RWPE2 (cell line): ENCODE measurements at regions not wholly inside any gene's neighbourhood (a gene's known extent, or its start where the extent isn't known, plus 50 kb on each side); places are given as distances from the start of the nearest gene placed in this dataset.

ENCODE experiments used
- ATAC-seq: fragments of 200-7000 bp; cut with Tn5 transposase; 3 replicates; pipeline ENCODE4 v1.9.1; 2021; ENCODE audit warnings: low read depth
- DNase-seq: peaks from one replicate; pipeline ENCODE4 v3.0.0-alpha.2; 2020; ENCODE audit warnings: low spot score
- H3K27ac ChIP-seq: fragments of 450-650 bp; 2 replicates; pipeline ENCODE4 v1.5.1; 2017; ENCODE audit warnings: mild to moderate bottlenecking; ENCODE audit not compliant: poor library complexity, severe bottlenecking
- H3K27me3 ChIP-seq: fragments of 250-450 bp; sonication (Bioruptor Pico); 2 replicates; pipeline ENCODE4 v1.5.1; 2021; ENCODE audit warnings: mild to moderate bottlenecking, moderate library complexity; ENCODE audit not compliant: insufficient read depth, poor library complexity, severe bottlenecking
- H3K36me3 ChIP-seq: fragments of 250-450 bp; sonication (Bioruptor Pico); 2 replicates; pipeline ENCODE4 v1.5.1; 2020; ENCODE audit warnings: low read depth, mild to moderate bottlenecking, moderate library complexity
- H3K4me1 ChIP-seq: fragments of 250-450 bp; sonication (Bioruptor Pico); 2 replicates; pipeline ENCODE4 v1.5.1; 2021; ENCODE audit warnings: mild to moderate bottlenecking, moderate library complexity; ENCODE audit not compliant: insufficient read depth, poor library complexity, severe bottlenecking
- H3K4me3 ChIP-seq: fragments of 250-450 bp; sonication (Bioruptor Pico); 2 replicates; pipeline ENCODE4 v1.5.1; 2021; ENCODE audit warnings: mild to moderate bottlenecking, moderate library complexity; ENCODE audit not compliant: severe bottlenecking
- H3K9me3 ChIP-seq: fragments of 250-450 bp; sonication (Bioruptor Pico); 2 replicates; pipeline ENCODE4 v1.5.1; 2021; ENCODE audit warnings: mild to moderate bottlenecking, moderate library complexity; ENCODE audit not compliant: severe bottlenecking
- TF ChIP-seq, protein P1 (sequence below): fragments of 450-650 bp; IDR thresholded peaks from one replicate; pipeline ENCODE4 v1.5.1; 2017; ENCODE audit warnings: mild to moderate bottlenecking, moderate library complexity; ENCODE audit not compliant: poor library complexity, severe bottlenecking

DNA sequence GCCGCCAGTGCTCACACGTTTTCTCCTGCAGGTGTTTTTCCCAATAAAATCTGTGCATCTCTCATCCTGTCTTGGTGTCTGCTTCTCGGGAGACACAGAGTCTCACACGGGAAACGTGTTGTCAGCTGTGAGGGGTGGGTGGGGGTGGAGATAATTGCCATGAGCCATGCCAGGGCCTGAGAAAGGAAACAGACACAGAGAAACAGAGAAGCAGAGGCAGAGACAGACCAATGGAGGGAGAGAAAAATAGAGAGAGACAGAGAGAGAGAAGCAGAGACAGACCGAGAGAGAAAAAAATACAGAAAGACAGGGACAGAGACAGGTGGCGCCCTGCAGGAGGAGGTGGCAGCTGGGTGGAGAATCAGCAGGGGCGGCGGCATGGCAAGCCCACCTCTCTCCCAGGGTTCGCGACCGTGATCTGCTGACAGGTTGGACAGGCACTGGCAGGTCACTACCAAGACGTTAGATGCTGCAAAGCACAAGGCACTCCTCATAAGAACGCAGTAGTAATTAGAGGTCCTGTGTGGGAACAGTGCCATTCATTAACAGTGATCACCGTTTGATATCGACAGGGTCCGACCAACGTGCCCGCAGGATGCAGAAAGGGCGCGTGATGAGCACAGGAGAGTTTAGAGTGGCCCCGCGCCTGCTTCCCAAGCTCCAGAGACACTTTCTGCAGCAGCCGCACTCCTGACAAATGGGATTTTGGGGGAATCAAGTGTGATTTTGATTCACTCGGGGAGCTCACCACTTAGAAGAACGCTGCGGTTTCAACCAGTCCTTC, 70.5 kb upstream of the INSIG1 start:
- Histone ChIP-seq H3K36me3 (no peaks in the 10 kb centered on the region), H3K4me3 (no peak overlapping the region), H3K9me3 (no peaks in the 10 kb centered on the region), H3K27me3 (no peaks in the 10 kb centered on the region), H3K4me1 (peaks cover 27% of the 10 kb centered on the region), H3K27ac (no peak overlapping the region)
- DNase-seq, result no peak
- TF ChIP-seq, protein P1, sequence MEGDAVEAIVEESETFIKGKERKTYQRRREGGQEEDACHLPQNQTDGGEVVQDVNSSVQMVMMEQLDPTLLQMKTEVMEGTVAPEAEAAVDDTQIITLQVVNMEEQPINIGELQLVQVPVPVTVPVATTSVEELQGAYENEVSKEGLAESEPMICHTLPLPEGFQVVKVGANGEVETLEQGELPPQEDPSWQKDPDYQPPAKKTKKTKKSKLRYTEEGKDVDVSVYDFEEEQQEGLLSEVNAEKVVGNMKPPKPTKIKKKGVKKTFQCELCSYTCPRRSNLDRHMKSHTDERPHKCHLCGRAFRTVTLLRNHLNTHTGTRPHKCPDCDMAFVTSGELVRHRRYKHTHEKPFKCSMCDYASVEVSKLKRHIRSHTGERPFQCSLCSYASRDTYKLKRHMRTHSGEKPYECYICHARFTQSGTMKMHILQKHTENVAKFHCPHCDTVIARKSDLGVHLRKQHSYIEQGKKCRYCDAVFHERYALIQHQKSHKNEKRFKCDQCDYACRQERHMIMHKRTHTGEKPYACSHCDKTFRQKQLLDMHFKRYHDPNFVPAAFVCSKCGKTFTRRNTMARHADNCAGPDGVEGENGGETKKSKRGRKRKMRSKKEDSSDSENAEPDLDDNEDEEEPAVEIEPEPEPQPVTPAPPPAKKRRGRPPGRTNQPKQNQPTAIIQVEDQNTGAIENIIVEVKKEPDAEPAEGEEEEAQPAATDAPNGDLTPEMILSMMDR, result no peak
- no peak for ATAC-seq

DNA sequence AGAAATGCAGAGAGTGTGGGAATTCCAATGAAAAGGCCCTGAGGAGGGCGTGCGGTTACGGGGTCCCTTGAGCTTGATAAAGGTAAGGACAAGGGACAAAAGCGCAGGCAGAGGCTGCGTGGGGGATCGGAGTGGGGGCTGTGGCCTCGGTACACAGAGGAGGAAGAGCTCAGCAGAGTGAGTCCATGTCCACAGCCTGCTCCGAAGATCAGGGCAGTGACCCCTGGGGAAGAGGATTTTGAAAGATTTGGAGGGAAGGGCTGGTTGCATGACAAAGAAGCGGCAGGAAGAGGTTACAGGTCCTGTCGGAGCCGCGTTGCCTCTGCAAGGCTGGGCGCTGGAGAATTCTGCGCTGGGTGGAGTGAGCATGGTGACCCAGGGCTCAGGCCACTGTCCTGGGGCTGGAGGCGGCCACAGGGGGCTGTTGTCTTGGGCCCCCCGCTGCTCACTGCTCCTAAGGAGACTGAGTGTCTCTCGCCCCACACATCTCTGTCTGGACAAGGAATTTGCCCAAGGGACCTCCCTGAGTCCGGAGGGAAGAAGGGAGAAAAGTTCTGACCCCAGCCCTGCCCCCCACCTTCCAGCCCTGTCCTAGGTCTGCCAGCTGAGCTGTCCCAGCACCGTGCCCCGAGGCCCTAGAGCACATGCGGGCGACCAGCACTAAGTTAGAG, 69.8 kb upstream of the INSIG1 start:
- Histone ChIP-seq H3K36me3 (no peaks in the 10 kb centered on the region), H3K9me3 (no peaks in the 10 kb centered on the region), H3K4me3 (no peak overlapping the region), H3K27ac (no peak overlapping the region), H3K4me1 (peaks cover 27% of the 10 kb centered on the region), H3K27me3 (no peaks in the 10 kb centered on the region)
- ATAC-seq (no peak), DNase-seq (no peak)
- TF ChIP-seq, protein P1, result no peak

DNA sequence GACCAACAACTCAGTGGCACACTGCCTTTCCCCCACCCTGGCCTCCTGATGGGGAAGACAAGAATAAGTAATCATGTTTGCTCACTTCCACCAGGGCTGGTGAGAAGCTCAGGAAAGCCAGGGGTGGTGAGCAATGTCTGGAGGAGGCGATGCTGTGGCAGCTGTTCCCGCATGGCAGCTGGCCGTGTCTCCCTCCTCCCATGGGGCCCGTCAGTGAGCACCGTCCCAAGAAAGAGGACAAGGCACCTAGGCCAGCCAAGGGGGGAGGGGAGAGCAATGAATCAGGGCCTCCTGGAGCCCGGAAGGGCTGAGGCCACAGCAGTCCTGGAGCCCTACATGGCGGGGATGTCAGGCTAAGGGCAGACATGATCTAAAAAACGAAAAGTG, 69.2 kb upstream of the INSIG1 start:
- Histone ChIP-seq H3K27ac (no peak overlapping the region), H3K4me1 (peaks cover 27% of the 10 kb centered on the region), H3K36me3 (no peaks in the 10 kb centered on the region), H3K27me3 (no peaks in the 10 kb centered on the region), H3K9me3 (no peaks in the 10 kb centered on the region), H3K4me3 (no peak overlapping the region)
- DNase-seq (no peak), ATAC-seq (no peak)
- TF ChIP-seq, protein P1, result no peak

DNA sequence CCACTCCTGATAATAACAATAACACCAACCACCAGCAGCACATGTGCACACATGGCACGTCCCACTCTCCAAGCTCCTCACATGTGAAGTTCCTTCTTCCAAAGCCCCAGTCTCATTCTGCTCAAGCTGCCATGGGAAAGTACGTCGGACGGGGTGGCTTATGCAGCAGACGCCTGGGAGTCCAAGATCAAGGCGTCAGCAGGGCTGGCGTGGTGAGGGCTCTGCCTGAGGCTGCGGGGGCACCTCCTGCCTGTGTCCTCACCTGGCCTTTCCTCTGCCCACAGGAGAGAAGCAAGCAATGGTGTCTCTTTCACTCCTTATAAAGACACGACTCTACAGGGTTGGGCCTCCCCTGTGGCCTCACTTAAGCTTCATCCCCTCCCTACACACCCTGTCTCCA, 68.8 kb upstream of the INSIG1 start:
- no peak for ATAC-seq
- Histone ChIP-seq H3K4me3 (no peak overlapping the region), H3K9me3 (no peaks in the 10 kb centered on the region), H3K27ac (peak overlapping the region; percentile 75), H3K36me3 (no peaks in the 10 kb centered on the region), H3K4me1 (peaks cover 22% of the 10 kb centered on the region), H3K27me3 (no peaks in the 10 kb centered on the region)
- TF ChIP-seq, protein P1, result no peak
- DNase-seq, result no peak
